HepG2 (cell line): ENCODE measurements at regions not wholly inside any gene's neighbourhood (a gene's known extent, or its start where the extent isn't known, plus 50 kb on each side); places are given as distances from the start of the nearest gene placed in this dataset.

Source experiments
- ATAC-seq: fragments of 200-7000 bp; cut with Tn5 transposase; 3 replicates; pipeline ENCODE4 v1.9.1; 2020; ENCODE audit warnings: mild to moderate bottlenecking, moderate library complexity
- BruUV-seq: library from RNA; stranded (reverse); fragments of 400-500 nt; replicated peaks from 2 replicates; lab custom pipeline; 2021; lab: Mats Ljungman, UMichigan
- CTCF ChIA-PET: fragments of 300-600 bp; formaldehyde crosslinking; extraction: SDS; loops from one replicate; lab custom pipeline; 2021; ENCODE audit warnings: low total read pairs, inconsistent platforms, low intra/inter-chr PET ratio; lab: Yijun Ruan, JAX
- POLR2A ChIA-PET: fragments of 350-600 bp; sonication (Branson Sonifier 250); formaldehyde crosslinking; loops from one replicate; lab custom pipeline; 2020; ENCODE audit warnings: antibody characterized with exemption, inconsistent platforms; lab: Yijun Ruan, JAX
- DNase-seq: peaks from one replicate; pipeline ENCODE4 v3.0.0-alpha.2; 2015; ENCODE audit warnings: low spot score
- FAIRE-seq: peaks from 3 replicates; lab custom pipeline; 2011; peaks lifted over from hg19 to GRCh38; lab: Jason Lieb, UNC
- H2AFZ ChIP-seq: one replicate; pipeline ENCODE4 v1.6.1; 2011; ENCODE audit warnings: low read length, inconsistent platforms
- H3K27ac ChIP-seq: fragments of 300-600 bp; 3 replicates; pipeline ENCODE4 v1.8.0; 2011; ENCODE audit warnings: mixed run types, mild to moderate bottlenecking, mixed read lengths, low read length, inconsistent platforms; ENCODE audit not compliant: insufficient read depth; ENCODE audit errors: extremely low read length
- H3K27me3 ChIP-seq, 2 experiments: fragments of 200-600 bp in 1 of 2; 2 replicates in 1 of 2; 3 replicates in 1 of 2; pipeline versions ENCODE4 v1.6.0 to v1.8.0; 2011; ENCODE audit warnings: low read length in 2 of 2, mild to moderate bottlenecking in 2 of 2, moderate library complexity in 2 of 2, inconsistent platforms in 1 of 2; ENCODE audit not compliant: insufficient read depth in 2 of 2, control insufficient read depth in 1 of 2
- H3K36me3 ChIP-seq, 2 experiments: fragments of 200-600 bp in 1 of 2; replicated peaks in 1 of 2; 2 replicates in 1 of 2; 3 replicates in 1 of 2; pipeline versions ENCODE4 v1.5.1 to v1.8.0; 2011; ENCODE audit warnings: low read length in 2 of 2, inconsistent platforms in 1 of 2; ENCODE audit not compliant: insufficient read depth in 2 of 2, control insufficient read depth in 1 of 2
- H3K4me1 ChIP-seq: 2 replicates; pipeline ENCODE4 v1.5.1; 2012; ENCODE audit warnings: low read length, inconsistent platforms; ENCODE audit not compliant: insufficient read depth
- H3K4me2 ChIP-seq: 2 replicates; pipeline ENCODE4 v1.6.0; 2011; ENCODE audit warnings: low read depth, low read length, inconsistent platforms
- H3K4me3 ChIP-seq, 3 experiments: fragments of 200-600 bp in 1 of 3; sonication (generic), shearing (Covaris generic) in 1 of 3; replicated peaks in 1 of 3; 2 replicates each; pipeline ENCODE4 v1.5.1; 2011 to 2016; ENCODE audit warnings: low read length in 3 of 3, inconsistent platforms in 2 of 3, low read depth in 2 of 3, mild to moderate bottlenecking in 2 of 3, control low read depth in 1 of 3, mixed read lengths in 1 of 3; ENCODE audit not compliant: insufficient read depth in 1 of 3
- H3K79me2 ChIP-seq: one replicate; pipeline ENCODE4 v1.6.1; 2011; ENCODE audit warnings: low read length, inconsistent platforms; ENCODE audit not compliant: insufficient read depth
- H3K9ac ChIP-seq: 2 replicates; pipeline ENCODE4 v1.6.0; 2011; ENCODE audit warnings: mild to moderate bottlenecking, low read depth, low read length, inconsistent platforms; ENCODE audit not compliant: insufficient read depth
- H3K9me3 ChIP-seq: 2 replicates; pipeline ENCODE4 v1.5.1; 2012; ENCODE audit warnings: mild to moderate bottlenecking, low read length
- H4K20me1 ChIP-seq: 2 replicates; pipeline ENCODE4 v1.6.0; 2011; ENCODE audit warnings: inconsistent platforms, mild to moderate bottlenecking, low read length, moderate library complexity; ENCODE audit not compliant: insufficient read depth
- CCDC6 ChIP-seq: sonication (generic); formaldehyde crosslinking; IDR thresholded peaks from 2 replicates; pipeline ENCODE4 v1.8.1; 2022; ENCODE audit warnings: mild to moderate bottlenecking, missing genetic modification reagents, moderate library complexity
- FOXC1 ChIP-seq: sonication (generic); formaldehyde crosslinking; IDR thresholded peaks from 2 replicates; pipeline ENCODE4 v1.8.0; 2022; ENCODE audit warnings: mild to moderate bottlenecking, missing genetic modification reagents, borderline replicate concordance
- JUN ChIP-seq: sonication (generic); formaldehyde crosslinking; IDR thresholded peaks from 2 replicates; pipeline ENCODE4 v1.4.0; 2020; ENCODE audit warnings: mild to moderate bottlenecking, missing genetic modification reagents
- RARG ChIP-seq: sonication (generic); formaldehyde crosslinking; IDR thresholded peaks from 2 replicates; pipeline ENCODE4 v1.4.0; 2020; ENCODE audit warnings: low read depth, mild to moderate bottlenecking, missing genetic modification reagents
- SRSF1 ChIP-seq: fragments of 200-400 bp; formaldehyde crosslinking; optimal IDR thresholded peaks from 2 replicates; pipeline ENCODE3; 2017; ENCODE audit warnings: mild to moderate bottlenecking, low read depth, low read length, moderate library complexity
- XBP1 ChIP-seq: sonication (generic); formaldehyde crosslinking; IDR thresholded peaks from 2 replicates; pipeline ENCODE4 v1.5.0; 2020; ENCODE audit warnings: missing genetic modification reagents
- YEATS4 ChIP-seq: sonication (generic); formaldehyde crosslinking; IDR thresholded peaks from 2 replicates; pipeline ENCODE4 v1.4.0; 2020; ENCODE audit warnings: missing genetic modification reagents, borderline replicate concordance
- ZKSCAN8 ChIP-seq: IDR thresholded peaks from 2 replicates; pipeline ENCODE4 v1.6.1; 2016; ENCODE audit warnings: borderline replicate concordance, missing genetic modification reagents, missing compliant biosample characterization
- ZNF10 ChIP-seq: sonication (generic); formaldehyde crosslinking; IDR thresholded peaks from 2 replicates; pipeline ENCODE4 v1.4.0; 2020; ENCODE audit warnings: mild to moderate bottlenecking, low read depth, missing genetic modification reagents, borderline replicate concordance
- ZNF720 ChIP-seq: sonication (generic); formaldehyde crosslinking; IDR thresholded peaks from 2 replicates; pipeline ENCODE4 v1.4.0; 2020; ENCODE audit warnings: missing genetic modification reagents
- WGBS: methylation state at CpG from one replicate; pipeline ENCODE4 v1.1.6; 2017; ENCODE audit warnings: low lambda C conversion rate; 5-methylcytosine and 5-hydroxymethylcytosine counted together
- in situ Hi-C: cut with HindIII; loops from 2 replicates; pipeline ENCODE4 v1.10.0; 2017; ENCODE audit warnings: low pct_unique_long_range_greater_than_20kb; ENCODE audit not compliant: extremely low pct_ligation_motif_present
- intact Hi-C: fragments of 100-400 bp; cut with micrococcal nuclease; formaldehyde crosslinking; loops from one replicate; pipeline ENCODE4 v1.10.0; 2022; ENCODE audit not compliant: unreplicated experiment
- TF ChIP-seq, protein P1 (sequence below): sonication (generic); formaldehyde crosslinking; IDR thresholded peaks from 2 replicates; pipeline ENCODE4 v1.5.0; 2020; ENCODE audit warnings: missing genetic modification reagents
- TF ChIP-seq, protein P2 (sequence below): IDR thresholded peaks from 2 replicates; pipeline ENCODE4 v1.4.0; 2020; ENCODE audit warnings: mild to moderate bottlenecking, missing genetic modification reagents

DNA sequence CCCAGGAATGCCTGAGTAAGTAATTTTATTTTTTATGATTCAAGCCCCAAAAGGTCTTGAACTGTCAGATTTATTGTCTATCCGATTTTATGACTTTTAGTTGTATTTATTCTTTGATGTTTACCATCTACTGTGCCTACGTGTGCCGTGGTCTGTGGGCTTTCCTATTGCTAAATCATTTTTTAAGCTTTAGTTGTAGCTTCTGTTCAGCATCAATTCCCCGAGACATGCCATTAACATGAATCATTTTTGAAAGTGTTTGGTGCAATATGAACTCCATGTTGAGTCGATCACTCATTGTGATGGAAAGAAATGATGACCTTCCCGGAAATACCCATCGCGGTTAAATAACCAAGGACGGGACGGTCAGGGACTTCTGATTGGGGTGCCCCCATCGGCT is 268.7 kb upstream of the THRB start:
- Histone ChIP-seq H2AFZ (no peak overlapping the region), H3K9me3 (no peaks in the 10 kb centered on the region), H3K4me3 (no peak overlapping the region), H3K36me3 (no peaks in the 10 kb centered on the region), H3K79me2 (no peaks in the 10 kb centered on the region), H3K9ac (no peak overlapping the region), H3K4me2 (no peak overlapping the region), H3K27ac (no peak overlapping the region), H3K27me3 (no peaks in the 10 kb centered on the region), H4K20me1 (no peaks in the 10 kb centered on the region), H3K4me1 (no peaks in the 10 kb centered on the region)
- no peak for ATAC-seq
- 35% methylated on average over 11 of the region's 11 CpGs for WGBS
- ChIA-PET POLR2A (no interaction called here), CTCF (no interaction called here)
- intact Hi-C loops (no loop called here), in situ Hi-C loops (no loop called here)
- TF ChIP-seq RARG (no peak), ZKSCAN8 (CRISPR knock-in tag) (no peak), ZNF10 (CRISPR knock-in tag) (no peak), FOXC1 (CRISPR knock-in tag) (no peak), YEATS4 (CRISPR knock-in tag) (no peak), JUN (CRISPR knock-in tag) (no peak), CCDC6 (no peak), XBP1 (no peak), SRSF1 (no peak), ZNF720 (CRISPR knock-in tag) (no peak)
- TF ChIP-seq, protein P1, sequence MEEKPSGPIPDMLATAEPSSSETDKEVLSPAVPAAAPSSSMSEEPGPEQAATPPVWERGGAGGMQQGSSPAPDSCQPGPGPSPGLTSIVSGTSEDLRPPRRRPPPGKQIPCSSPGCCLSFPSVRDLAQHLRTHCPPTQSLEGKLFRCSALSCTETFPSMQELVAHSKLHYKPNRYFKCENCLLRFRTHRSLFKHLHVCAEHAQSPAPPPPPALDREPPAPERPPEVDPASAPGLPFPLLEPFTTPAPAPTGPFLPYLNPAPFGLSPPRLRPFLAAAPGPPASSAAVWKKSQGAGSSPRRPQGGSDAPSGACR (CRISPR knock-in tag): no peak
- TF ChIP-seq, protein P2, sequence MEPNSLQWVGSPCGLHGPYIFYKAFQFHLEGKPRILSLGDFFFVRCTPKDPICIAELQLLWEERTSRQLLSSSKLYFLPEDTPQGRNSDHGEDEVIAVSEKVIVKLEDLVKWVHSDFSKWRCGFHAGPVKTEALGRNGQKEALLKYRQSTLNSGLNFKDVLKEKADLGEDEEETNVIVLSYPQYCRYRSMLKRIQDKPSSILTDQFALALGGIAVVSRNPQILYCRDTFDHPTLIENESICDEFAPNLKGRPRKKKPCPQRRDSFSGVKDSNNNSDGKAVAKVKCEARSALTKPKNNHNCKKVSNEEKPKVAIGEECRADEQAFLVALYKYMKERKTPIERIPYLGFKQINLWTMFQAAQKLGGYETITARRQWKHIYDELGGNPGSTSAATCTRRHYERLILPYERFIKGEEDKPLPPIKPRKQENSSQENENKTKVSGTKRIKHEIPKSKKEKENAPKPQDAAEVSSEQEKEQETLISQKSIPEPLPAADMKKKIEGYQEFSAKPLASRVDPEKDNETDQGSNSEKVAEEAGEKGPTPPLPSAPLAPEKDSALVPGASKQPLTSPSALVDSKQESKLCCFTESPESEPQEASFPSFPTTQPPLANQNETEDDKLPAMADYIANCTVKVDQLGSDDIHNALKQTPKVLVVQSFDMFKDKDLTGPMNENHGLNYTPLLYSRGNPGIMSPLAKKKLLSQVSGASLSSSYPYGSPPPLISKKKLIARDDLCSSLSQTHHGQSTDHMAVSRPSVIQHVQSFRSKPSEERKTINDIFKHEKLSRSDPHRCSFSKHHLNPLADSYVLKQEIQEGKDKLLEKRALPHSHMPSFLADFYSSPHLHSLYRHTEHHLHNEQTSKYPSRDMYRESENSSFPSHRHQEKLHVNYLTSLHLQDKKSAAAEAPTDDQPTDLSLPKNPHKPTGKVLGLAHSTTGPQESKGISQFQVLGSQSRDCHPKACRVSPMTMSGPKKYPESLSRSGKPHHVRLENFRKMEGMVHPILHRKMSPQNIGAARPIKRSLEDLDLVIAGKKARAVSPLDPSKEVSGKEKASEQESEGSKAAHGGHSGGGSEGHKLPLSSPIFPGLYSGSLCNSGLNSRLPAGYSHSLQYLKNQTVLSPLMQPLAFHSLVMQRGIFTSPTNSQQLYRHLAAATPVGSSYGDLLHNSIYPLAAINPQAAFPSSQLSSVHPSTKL (CRISPR knock-in tag): no peak
- no peak for FAIRE-seq
- no peak for DNase-seq
- BruUV-seq: no TSS peak
